ENCODE measurements at regions not wholly inside any gene's neighbourhood (a gene's known extent, or its start where the extent isn't known, plus 50 kb on each side); places are given as distances from the start of the nearest gene placed in this dataset.
A peak's percentile ranks its signal among the peaks of the same experiment; 100 is the strongest.
"Not testable (repeated sequence)": the region's sequence is repeated elsewhere in the genome, so short reads cannot be mapped to it uniquely, and the experiment has no call there.

- H3K27ac ChIP-seq, result peak overlapping the region in 4 of 8 donors; percentile 0 to 18 (median 7)
- peak in 1 of 3 donors; percentile 36 for TF ChIP-seq POLR2AphosphoS5 (IDR thresholded peaks at IDR 0.05)
- no peak for TF ChIP-seq CTCF (IDR thresholded peaks at IDR 0.05 in 8 of 11, conservative IDR thresholded peaks at IDR 0.05 in 3 of 11)
- no peak for TF ChIP-seq POLR2A (IDR thresholded peaks at IDR 0.05)
- H3K9me3 ChIP-seq, result no peaks in the 10 kb centered on the region
- no peak for DNase-seq
- H3K36me3 ChIP-seq, result peaks cover 0 to 100% (median 65%) of the 10 kb centered on the region in 6 donors
- 85 to 94% (median 89%) methylated on average over 11 of the region's 11 CpGs for WGBS, 5 donors
- peaks cover 5 to 59% (median 33%) of the 10 kb centered on the region in 6 donors for H3K4me1 ChIP-seq
- H3K27me3 ChIP-seq (replicated peaks in 1 of 7), result no peaks in the 10 kb centered on the region
- intact Hi-C loops (cut with DNase I; ENCODE audit: low total_unique reads), result no loop called here
- H3K4me3 ChIP-seq, result no peak overlapping the region
These were observed 80.4 kb downstream of the RFLNA start for GRCh38 chr12:124375141-124375788.

- H3K27ac ChIP-seq, result peak overlapping the region in 4 of 8 donors; percentile 0 to 18 (median 7)
- no peak overlapping the region for H3K4me3 ChIP-seq
- peaks cover 2 to 59% (median 33%) of the 10 kb centered on the region in 6 donors for H3K4me1 ChIP-seq
- H3K27me3 ChIP-seq (replicated peaks in 1 of 7), result no peaks in the 10 kb centered on the region
- no peak for TF ChIP-seq POLR2A (IDR thresholded peaks at IDR 0.05)
- peak in 1 of 3 donors; percentile 31 for TF ChIP-seq POLR2AphosphoS5 (IDR thresholded peaks at IDR 0.05)
- no peak for TF ChIP-seq CTCF (IDR thresholded peaks at IDR 0.05 in 8 of 11, conservative IDR thresholded peaks at IDR 0.05 in 3 of 11)
- no peaks in the 10 kb centered on the region for H3K9me3 ChIP-seq
- H3K36me3 ChIP-seq, result peaks cover 0 to 100% (median 68%) of the 10 kb centered on the region in 6 donors
- 73 to 88% (median 76%) methylated on average over 5 of the region's 5 CpGs for whole genome bisulfite sequencing, 5 donors
- DNase-seq, result no peak
- intact Hi-C loops (cut with DNase I; ENCODE audit: low total_unique reads), result no loop called here
These were observed 79.7 kb downstream of the RFLNA start for GRCh38 chr12:124374567-124374966.

- no peak overlapping the region for H3K4me3 ChIP-seq
- H3K27ac ChIP-seq, result peak overlapping the region in 1 of 8 donors; percentile 11
- H3K4me1 ChIP-seq, result peaks cover 2 to 59% (median 32%) of the 10 kb centered on the region in 6 donors
- peaks cover 0 to 100% (median 66%) of the 10 kb centered on the region in 6 donors for H3K36me3 ChIP-seq
- intact Hi-C loops (cut with DNase I; ENCODE audit: low total_unique reads), result no loop called here
- no peaks in the 10 kb centered on the region for H3K9me3 ChIP-seq
- no peak for TF ChIP-seq POLR2A (IDR thresholded peaks at IDR 0.05)
- TF ChIP-seq CTCF (IDR thresholded peaks at IDR 0.05 in 8 of 11, conservative IDR thresholded peaks at IDR 0.05 in 3 of 11), result no peak
- no peak for TF ChIP-seq POLR2AphosphoS5 (IDR thresholded peaks at IDR 0.05)
- no peak for DNase-seq
- 93 to 94% (median 94%) methylated on average over 17 of the region's 17 CpGs for WGBS, 5 donors
- no peaks in the 10 kb centered on the region for H3K27me3 ChIP-seq (replicated peaks in 1 of 7)
These were observed 79.3 kb downstream of the RFLNA start for GRCh38 chr12:124374147-124374546.

GRCh38 chr12:124373701-124374100 lies 78.8 kb downstream of the RFLNA start:
- DNase-seq; H3K27me3 ChIP-seq (replicated peaks in 1 of 7); H3K27ac ChIP-seq; intact Hi-C loops (cut with DNase I; ENCODE audit: low total_unique reads); H3K4me3 ChIP-seq; H3K9me3 ChIP-seq: not testable (repeated sequence)
- Histone ChIP-seq H3K4me1 (peaks cover 6 to 59% (median 34%) of the 10 kb centered on the region in 6 donors), H3K36me3 (peaks cover 0 to 100% (median 65%) of the 10 kb centered on the region in 6 donors)
- WGBS, 5 donors, result 94 to 100% (median 95%) methylated on average over 8 to 21 of the region's 21 CpGs
